GM12801 (cell line): ENCODE measurements at regions not wholly inside any gene's neighbourhood (a gene's known extent, or its start where the extent isn't known, plus 50 kb on each side); places are given as distances from the start of the nearest gene placed in this dataset.

Experiments
- CTCF ChIP-seq: IDR thresholded peaks from one replicate; pipeline ENCODE4 v1.5.1; 2011; ENCODE audit warnings: control low read depth; ENCODE audit not compliant: insufficient read length; ENCODE audit errors: extremely low read depth

GRCh38 chr1:30518696-30519095 lies 204.7 kb downstream of the MATN1 start:
- TF ChIP-seq CTCF: no peak

- TF ChIP-seq CTCF: no peak
These were observed 205.2 kb downstream of the MATN1 start for GRCh38 chr1:30518186-30518585.

GRCh38 chr1:30516485-30516858 lies 206.9 kb downstream of the MATN1 start:
- TF ChIP-seq CTCF: no peak

- TF ChIP-seq CTCF: no peak
These were observed 207.5 kb downstream of the MATN1 start for GRCh38 chr1:30515755-30516484.

GRCh38 chr1:30514945-30515344 lies 208.4 kb downstream of the MATN1 start:
- no peak for TF ChIP-seq CTCF

GRCh38 chr1:30514137-30514654 lies 209.2 kb downstream of the MATN1 start:
- no peak for TF ChIP-seq CTCF

GRCh38 chr1:30513396-30514136 lies 209.8 kb downstream of the MATN1 start:
- no peak for TF ChIP-seq CTCF
